ENCODE measurements at regions not wholly inside any gene's neighbourhood (a gene's known extent, or its start where the extent isn't known, plus 50 kb on each side); places are given as distances from the start of the nearest gene placed in this dataset.
"Not testable (repeated sequence)": the region's sequence is repeated elsewhere in the genome, so short reads cannot be mapped to it uniquely, and the experiment has no call there.

GRCh38 chr7:65177041-65177440 lies 170.6 kb upstream of the ERV3-1 start:
- ATAC-seq; DNase-seq (ENCODE audit: low spot score): not testable (repeated sequence)

GRCh38 chr7:65150105-65150504 lies 143.6 kb upstream of the ERV3-1 start:
- DNase-seq (ENCODE audit: low spot score); ATAC-seq: not testable (repeated sequence)

- ATAC-seq; DNase-seq (ENCODE audit: low spot score): not testable (repeated sequence)
Measured at GRCh38 chr7:65146118-65146914, 139.8 kb upstream of the ERV3-1 start.

DNA sequence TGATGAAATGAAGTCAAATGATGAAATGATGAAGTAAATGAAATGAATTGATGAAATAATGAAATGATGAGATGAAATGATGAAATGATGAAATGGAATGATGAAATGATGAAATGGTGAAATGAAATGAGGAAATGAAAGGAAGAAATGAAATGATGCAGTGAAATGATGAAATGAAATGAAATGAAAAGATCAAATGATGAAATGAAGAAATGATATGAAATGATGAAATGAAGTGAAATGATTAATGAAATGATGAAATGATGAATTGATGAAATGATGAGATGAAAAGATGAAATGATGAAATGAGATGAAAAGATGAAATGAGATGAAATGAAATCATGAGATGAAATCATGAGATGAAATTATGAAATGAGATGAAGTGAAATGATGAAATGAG lies 139.2 kb upstream of the ERV3-1 start:
- not testable (repeated sequence) for ATAC-seq; DNase-seq (ENCODE audit: low spot score)

DNA sequence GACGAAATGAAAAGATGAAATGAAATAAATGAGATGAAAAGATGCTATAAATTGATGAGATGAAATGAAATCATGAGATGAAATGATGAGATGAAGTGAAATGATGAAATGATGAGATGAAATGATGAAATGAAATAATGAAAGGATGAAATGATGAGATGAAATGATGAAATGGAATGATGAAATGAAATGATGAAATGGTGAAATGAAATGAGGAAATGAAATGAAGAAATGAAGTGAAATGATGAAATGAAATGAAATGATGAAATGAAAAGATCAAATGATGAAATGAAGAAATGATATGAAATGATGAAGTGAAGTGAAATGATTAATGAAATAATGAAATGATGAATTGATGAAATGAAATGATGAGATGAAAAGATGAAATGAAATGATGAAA lies 138.5 kb upstream of the ERV3-1 start:
- DNase-seq (ENCODE audit: low spot score); ATAC-seq: not testable (repeated sequence)

- ATAC-seq; DNase-seq (ENCODE audit: low spot score): not testable (repeated sequence)
Measured at GRCh38 chr7:65144557-65144956, 138.1 kb upstream of the ERV3-1 start.

GRCh38 chr7:65144119-65144518 lies 137.6 kb upstream of the ERV3-1 start:
- not testable (repeated sequence) for DNase-seq (ENCODE audit: low spot score); ATAC-seq

DNA sequence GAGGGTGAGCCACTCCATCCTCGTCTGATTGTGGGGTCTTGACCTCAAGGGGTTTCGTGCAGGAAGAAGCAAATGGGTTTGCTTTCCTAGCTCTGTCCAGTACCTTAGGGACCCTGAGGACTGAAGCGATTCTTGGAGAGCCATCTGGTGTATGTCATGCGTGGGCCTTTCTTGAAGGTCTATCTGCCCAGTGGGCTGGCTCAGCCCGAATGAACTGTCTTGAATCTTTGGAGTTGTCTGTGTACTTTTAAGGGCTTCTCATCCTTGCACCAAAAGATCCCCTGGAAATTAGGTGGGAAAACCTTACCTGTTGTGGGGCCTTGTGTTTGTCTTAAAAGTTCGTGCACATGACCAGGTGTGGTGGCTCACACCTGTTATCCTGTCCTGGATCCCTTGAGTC lies 135.4 kb upstream of the ERV3-1 start:
- not testable (repeated sequence) for ATAC-seq; DNase-seq (ENCODE audit: low spot score)

GRCh38 chr7:65141405-65141778 lies 134.9 kb upstream of the ERV3-1 start:
- peak; percentile 43 for DNase-seq (ENCODE audit: low spot score)
- not testable (repeated sequence) for ATAC-seq

- ATAC-seq; DNase-seq (ENCODE audit: low spot score): not testable (repeated sequence)
Measured at GRCh38 chr7:65140543-65141404, 134.3 kb upstream of the ERV3-1 start.

DNA sequence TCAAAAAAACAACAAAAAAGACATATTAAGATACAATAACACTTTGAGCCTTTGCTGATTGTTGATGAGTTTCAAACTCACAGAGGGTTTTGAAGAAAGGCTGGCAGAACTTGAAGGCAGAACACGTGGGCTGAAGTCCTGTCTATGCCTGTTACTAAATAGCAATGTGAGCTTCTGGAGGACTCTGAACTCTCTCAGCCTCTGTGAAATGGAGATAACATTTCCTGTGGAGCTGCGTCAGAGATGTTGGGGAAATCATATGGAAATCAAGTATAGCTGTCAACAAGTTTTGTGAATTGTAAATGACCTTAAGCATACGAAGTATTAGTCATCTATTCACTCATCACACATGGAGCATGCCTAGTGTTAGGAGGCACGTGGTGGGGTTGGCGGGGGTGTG lies 130.4 kb upstream of the ERV3-1 start:
- DNase-seq (ENCODE audit: low spot score); ATAC-seq: not testable (repeated sequence)

GRCh38 chr7:65133087-65133486 lies 126.6 kb upstream of the ERV3-1 start:
- not testable (repeated sequence) for ATAC-seq; DNase-seq (ENCODE audit: low spot score)

- ATAC-seq = not testable (repeated sequence)
Measured at GRCh38 chr7:65132256-65132655, 125.8 kb upstream of the ERV3-1 start.

GRCh38 chr7:65127364-65127763 lies 120.9 kb upstream of the ERV3-1 start:
- not testable (repeated sequence) for DNase-seq (ENCODE audit: low spot score); ATAC-seq

More at GRCh38 chr7:65132256-65132655, 125.8 kb upstream of the ERV3-1 start:
- DNase-seq (ENCODE audit: low spot score) = not testable (repeated sequence)

DNA sequence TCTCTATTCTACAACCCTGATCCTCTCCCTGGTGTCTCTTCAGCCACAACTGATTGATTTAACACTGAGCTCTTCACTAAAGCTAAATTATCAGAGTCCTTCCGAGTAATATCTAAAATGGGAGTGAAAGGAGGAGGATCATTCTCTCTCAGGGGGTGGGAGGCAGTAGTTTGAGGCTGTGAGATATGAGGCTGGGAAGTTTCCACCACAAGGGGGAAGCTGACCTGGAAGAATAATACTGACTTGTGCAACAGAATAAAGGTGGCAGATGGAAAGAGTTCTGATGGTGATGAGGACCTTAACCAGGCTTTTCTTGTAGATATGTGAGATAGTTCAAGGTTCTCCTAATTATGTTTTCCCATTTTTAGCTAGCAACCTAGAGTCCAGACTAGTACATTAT lies 118.1 kb upstream of the ERV3-1 start:
- not testable (repeated sequence) for ATAC-seq; DNase-seq (ENCODE audit: low spot score)

DNA sequence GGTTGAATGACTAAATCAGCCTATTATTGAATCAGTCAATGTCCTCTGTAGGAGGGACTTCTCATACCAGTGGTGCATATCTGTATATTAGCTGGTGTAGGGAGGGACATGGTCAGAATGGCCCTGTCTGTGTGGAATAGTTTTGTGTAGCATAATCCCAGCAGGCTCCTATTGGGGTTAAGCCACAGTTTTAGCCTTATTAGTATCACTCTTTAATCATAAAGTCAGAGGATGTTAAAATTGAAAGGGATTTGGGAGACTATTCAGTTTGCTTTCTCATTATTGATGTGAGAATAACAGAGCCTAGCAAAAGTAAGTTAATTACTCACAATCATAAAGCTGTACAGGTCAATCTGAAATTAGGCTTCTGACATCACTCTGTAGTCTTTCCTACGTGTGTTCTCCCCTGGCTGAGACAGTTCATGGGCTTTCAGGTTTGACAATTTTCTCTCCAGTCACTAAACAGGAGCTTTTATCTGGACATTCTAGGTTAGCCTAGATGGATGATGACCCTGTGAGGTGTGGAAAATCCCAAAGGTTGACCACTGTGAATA lies 99.2 kb upstream of the ERV3-1 start:
- not testable (repeated sequence) for DNase-seq (ENCODE audit: low spot score); ATAC-seq

GRCh38 chr7:65100499-65100898 lies 94.0 kb upstream of the ERV3-1 start:
- not testable (repeated sequence) for DNase-seq (ENCODE audit: low spot score); ATAC-seq

DNA sequence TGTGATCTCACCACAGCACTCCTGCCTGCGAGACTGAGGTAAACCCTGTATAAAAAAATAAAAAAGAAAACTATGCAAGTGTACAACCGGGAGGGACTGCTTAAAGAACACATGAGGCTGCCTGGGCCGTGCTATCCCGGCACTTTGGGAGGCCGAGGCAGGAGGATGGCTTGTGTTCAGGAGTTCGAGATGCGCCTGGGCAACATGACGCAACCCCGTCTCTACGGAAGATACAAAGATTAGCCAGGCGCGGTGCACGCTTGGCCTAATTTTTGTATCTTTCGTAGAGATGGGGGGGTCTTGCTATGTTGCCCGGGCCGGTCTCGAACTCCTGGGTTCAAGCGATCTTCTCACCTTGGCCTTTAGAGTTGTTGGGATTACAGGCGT lies 75.2 kb upstream of the ERV3-1 start:
- not testable (repeated sequence) for ATAC-seq; DNase-seq (ENCODE audit: low spot score)

DNA sequence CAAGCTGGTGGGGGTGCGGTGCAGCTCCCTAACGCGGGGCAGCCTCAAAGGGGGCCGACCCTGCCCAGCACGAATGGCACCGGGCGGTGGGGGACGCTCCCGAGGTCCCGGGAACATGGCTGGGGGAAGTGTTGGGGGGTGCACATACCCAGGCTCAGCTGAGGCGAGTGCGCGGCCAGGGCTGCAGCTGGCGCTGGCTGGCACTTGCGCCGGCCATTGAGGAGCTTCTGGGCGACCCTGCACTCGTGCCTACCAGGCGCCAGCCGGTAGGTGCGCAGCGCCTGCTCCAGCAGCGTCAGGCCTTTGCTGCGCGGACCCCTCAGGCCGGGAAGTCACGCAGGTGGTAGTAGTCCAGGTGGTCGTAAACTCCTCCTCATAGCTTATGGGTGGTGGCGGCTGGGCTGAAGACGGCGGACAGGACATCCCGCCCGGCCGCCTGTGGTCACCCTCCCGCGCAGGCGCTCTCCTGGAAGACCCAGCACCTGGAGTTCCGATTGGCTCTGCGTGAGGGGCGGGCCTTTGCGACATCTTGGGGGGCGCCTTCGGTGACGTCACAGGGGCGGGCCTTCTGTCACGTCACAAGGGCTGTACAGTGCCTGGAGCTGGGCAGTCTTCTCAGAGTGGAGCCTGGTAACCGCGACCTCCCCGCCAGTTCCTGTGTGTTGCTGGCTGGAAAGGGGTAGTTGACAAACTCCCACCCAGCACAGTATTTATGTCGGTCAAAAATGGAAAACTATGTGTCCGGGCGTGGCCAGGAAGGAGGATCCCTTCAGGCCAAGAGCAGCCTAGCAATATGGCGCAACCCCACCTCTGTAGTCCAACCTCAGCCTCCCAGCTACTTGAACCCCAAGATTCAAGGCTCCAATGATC lies 74.5 kb upstream of the ERV3-1 start:
- DNase-seq (ENCODE audit: low spot score) (peak; percentile 95), ATAC-seq (peak; percentile 95)

DNA sequence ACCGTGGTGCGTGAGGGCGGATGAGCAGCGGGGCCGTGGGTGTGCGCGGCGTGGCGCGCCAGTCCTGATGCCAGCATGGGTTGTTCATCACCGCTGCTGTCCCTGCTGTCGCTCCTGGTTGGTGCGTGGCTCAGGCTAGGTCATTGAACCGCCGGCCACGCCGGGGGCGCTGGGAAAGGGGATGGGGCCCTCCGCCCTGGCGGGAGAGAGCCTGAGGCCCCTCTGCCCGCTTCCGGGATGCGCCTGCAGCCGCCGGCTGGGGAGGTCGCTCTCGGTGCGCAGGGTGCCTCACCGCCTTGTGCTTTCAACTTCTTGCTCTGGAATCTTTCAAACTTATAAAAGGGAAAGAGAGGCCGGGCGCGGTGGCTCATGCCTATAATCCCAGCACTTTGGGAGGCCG lies 68.5 kb upstream of the ERV3-1 start:
- not testable (repeated sequence) for DNase-seq (ENCODE audit: low spot score); ATAC-seq
